Spleen (tissue), 7 donors: ENCODE measurements at regions not wholly inside any gene's neighbourhood (a gene's known extent, or its start where the extent isn't known, plus 50 kb on each side); places are given as distances from the start of the nearest gene placed in this dataset.

ENCODE experiments used
- POLR2A ChIP-seq, 3 donors: fragments of 450-650 bp; IDR thresholded peaks; one replicate each; pipeline ENCODE4 v1.5.1; 2017; ENCODE audit warnings: antibody characterized with exemption in 3 of 3, mild to moderate bottlenecking in 1 of 3
- TF ChIP-seq, protein P1 (sequence below), 11 experiments: fragments of 200-600 bp in 7 of 11; fragments of 450-650 bp in 4 of 11; sonication (generic) in 4 of 11; IDR thresholded peaks in 8 of 11; conservative IDR thresholded peaks in 3 of 11; 1 replicate in 7 of 11; 2 replicates in 4 of 11; pipeline versions ENCODE4 v1.4.0 to v1.8.0; 2016 to 2021; ENCODE audit warnings: antibody characterized with exemption in 11 of 11, inconsistent platforms in 4 of 11, mild to moderate bottlenecking in 1 of 11
- donor health status: DM: no; HTN: no; CAD: no; lungs with moderate emphysema.
- donor health status: DM: no; HTN: no; CAD: no.
- donor health status: DM: no; HTN: no; CAD: no.

GRCh38 chr3:139136469-139137202 is 91.9 kb upstream of the PRR23C start:
- TF ChIP-seq, protein P1, sequence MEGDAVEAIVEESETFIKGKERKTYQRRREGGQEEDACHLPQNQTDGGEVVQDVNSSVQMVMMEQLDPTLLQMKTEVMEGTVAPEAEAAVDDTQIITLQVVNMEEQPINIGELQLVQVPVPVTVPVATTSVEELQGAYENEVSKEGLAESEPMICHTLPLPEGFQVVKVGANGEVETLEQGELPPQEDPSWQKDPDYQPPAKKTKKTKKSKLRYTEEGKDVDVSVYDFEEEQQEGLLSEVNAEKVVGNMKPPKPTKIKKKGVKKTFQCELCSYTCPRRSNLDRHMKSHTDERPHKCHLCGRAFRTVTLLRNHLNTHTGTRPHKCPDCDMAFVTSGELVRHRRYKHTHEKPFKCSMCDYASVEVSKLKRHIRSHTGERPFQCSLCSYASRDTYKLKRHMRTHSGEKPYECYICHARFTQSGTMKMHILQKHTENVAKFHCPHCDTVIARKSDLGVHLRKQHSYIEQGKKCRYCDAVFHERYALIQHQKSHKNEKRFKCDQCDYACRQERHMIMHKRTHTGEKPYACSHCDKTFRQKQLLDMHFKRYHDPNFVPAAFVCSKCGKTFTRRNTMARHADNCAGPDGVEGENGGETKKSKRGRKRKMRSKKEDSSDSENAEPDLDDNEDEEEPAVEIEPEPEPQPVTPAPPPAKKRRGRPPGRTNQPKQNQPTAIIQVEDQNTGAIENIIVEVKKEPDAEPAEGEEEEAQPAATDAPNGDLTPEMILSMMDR (IDR thresholded peaks at IDR 0.05 in 8 of 11, conservative IDR thresholded peaks at IDR 0.05 in 3 of 11), result no peak
- no peak for TF ChIP-seq POLR2A (IDR thresholded peaks at IDR 0.05)
